ENCODE measurements at regions not wholly inside any gene's neighbourhood (a gene's known extent, or its start where the extent isn't known, plus 50 kb on each side); places are given as distances from the start of the nearest gene placed in this dataset.

GRCh38 chr4:173801361-173801760 is 271.3 kb upstream of the HAND2 start (continued):
- TF ChIP-seq CHD7 (IDR thresholded peaks at IDR 0.05; ENCODE audit: insufficient replicate concordance, low read length), result no peak
